Mucosa of descending colon (tissue), 3 donors: ENCODE measurements at regions not wholly inside any gene's neighbourhood (a gene's known extent, or its start where the extent isn't known, plus 50 kb on each side); places are given as distances from the start of the nearest gene placed in this dataset.

ENCODE experiments used
- ATAC-seq: fragments of 200-7000 bp; cut with Tn5 transposase; one replicate; pipeline ENCODE4 v1.9.1; 2020; ENCODE audit warnings: mild to moderate bottlenecking, moderate library complexity
- DNase-seq, 3 donors: peaks; one replicate each; pipeline ENCODE4 v3.0.0-alpha.2; 2020
- H3K36me3 ChIP-seq: fragments of 200-600 bp; one replicate; pipeline ENCODE4 v1.8.0; 2021; ENCODE audit warnings: low read depth, mild to moderate bottlenecking
- H3K4me1 ChIP-seq: fragments of 200-600 bp; one replicate; pipeline ENCODE4 v1.8.0; 2021; ENCODE audit warnings: low read depth, mild to moderate bottlenecking
- H3K4me3 ChIP-seq: fragments of 200-600 bp; one replicate; pipeline ENCODE4 v1.8.0; 2021; ENCODE audit warnings: mild to moderate bottlenecking
- H3K9me3 ChIP-seq: fragments of 200-600 bp; one replicate; pipeline ENCODE4 v1.8.0; 2021; ENCODE audit warnings: mild to moderate bottlenecking
- CTCF ChIP-seq: fragments of 200-600 bp; IDR thresholded peaks from one replicate; pipeline ENCODE4 v1.8.0; 2022; ENCODE audit warnings: antibody characterized with exemption, mild to moderate bottlenecking
- intact Hi-C, 2 donors: fragments of 100-400 bp; cut with DNase I in 1 of 2; cut with micrococcal nuclease in 1 of 2; formaldehyde crosslinking; loops; one replicate each; pipeline versions ENCODE4 v1.11.0 to v1.11.1; 2022; cut with DNase I, micrococcal nuclease
- donor health status: DM: no; HTN: no; CAD: no; lungs with moderate emphysema.
- donor health status: DM: no; HTN: no; CAD: no.
- donor health status: DM: no; HTN: yes; CAD: no.

GRCh38 chr9:1474671-1475070 lies 424.5 kb downstream of the DMRT2 start:
- intact Hi-C loops = no loop called here
- no peak for TF ChIP-seq CTCF
- no peak overlapping the region for H3K4me3 ChIP-seq
- ATAC-seq = no peak
- H3K9me3 ChIP-seq = no peaks in the 10 kb centered on the region
- no peaks in the 10 kb centered on the region for H3K36me3 ChIP-seq
- no peak for DNase-seq
- no peaks in the 10 kb centered on the region for H3K4me1 ChIP-seq

- H3K4me3 ChIP-seq = no peak overlapping the region
- no peaks in the 10 kb centered on the region for H3K36me3 ChIP-seq
- intact Hi-C loops = no loop called here
- no peaks in the 10 kb centered on the region for H3K9me3 ChIP-seq
- TF ChIP-seq CTCF = no peak
- ATAC-seq (no peak), DNase-seq (no peak)
- H3K4me1 ChIP-seq = no peaks in the 10 kb centered on the region
Observed at GRCh38 chr9:1490341-1491232, 440.4 kb downstream of the DMRT2 start.

GRCh38 chr9:1492156-1492555 lies 442.0 kb downstream of the DMRT2 start:
- ATAC-seq (no peak), DNase-seq (no peak)
- intact Hi-C loops = no loop called here
- H3K4me3 ChIP-seq = no peak overlapping the region
- no peaks in the 10 kb centered on the region for H3K4me1 ChIP-seq
- no peaks in the 10 kb centered on the region for H3K36me3 ChIP-seq
- no peaks in the 10 kb centered on the region for H3K9me3 ChIP-seq
- TF ChIP-seq CTCF = no peak

GRCh38 chr9:1495282-1496030 lies 445.3 kb downstream of the DMRT2 start:
- Histone ChIP-seq H3K9me3 (no peaks in the 10 kb centered on the region), H3K4me3 (no peak overlapping the region), H3K4me1 (no peaks in the 10 kb centered on the region), H3K36me3 (no peaks in the 10 kb centered on the region)
- no peak for DNase-seq
- ATAC-seq = no peak
- intact Hi-C loops = no loop called here
- TF ChIP-seq CTCF = no peak

- Histone ChIP-seq H3K36me3 (no peaks in the 10 kb centered on the region), H3K9me3 (no peaks in the 10 kb centered on the region), H3K4me1 (no peaks in the 10 kb centered on the region), H3K4me3 (no peak overlapping the region)
- intact Hi-C loops = no loop called here
- no peak for DNase-seq
- no peak for TF ChIP-seq CTCF
- ATAC-seq = no peak
Observed at GRCh38 chr9:1505489-1505888, 455.3 kb downstream of the DMRT2 start.
